ENCODE measurements at regions not wholly inside any gene's neighbourhood (a gene's known extent, or its start where the extent isn't known, plus 50 kb on each side); places are given as distances from the start of the nearest gene placed in this dataset.

DNA sequence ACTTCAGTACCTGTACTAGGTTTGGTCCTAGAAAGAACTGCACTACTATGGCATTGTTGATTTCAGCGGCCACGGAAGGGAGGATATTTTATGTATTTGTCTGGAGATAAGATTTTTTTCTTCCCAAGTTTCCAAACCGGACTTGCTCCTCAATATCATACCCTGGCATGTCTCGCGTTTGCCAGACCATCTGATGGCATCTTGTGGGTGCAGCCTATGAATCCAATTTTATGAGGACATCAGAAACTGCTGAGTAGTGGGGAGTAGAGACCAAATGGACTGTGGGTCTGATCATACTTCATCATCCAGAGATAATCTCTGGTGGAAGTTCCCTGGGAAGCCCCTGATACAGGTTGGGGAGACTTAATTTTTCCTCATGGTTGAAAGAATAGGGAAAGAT is 716.1 kb upstream of the WWC1 start:
- H3K4me3 Mint-ChIP-seq (ENCODE audit: low read depth), result no peak overlapping the region
- TF ChIP-seq, protein P1, sequence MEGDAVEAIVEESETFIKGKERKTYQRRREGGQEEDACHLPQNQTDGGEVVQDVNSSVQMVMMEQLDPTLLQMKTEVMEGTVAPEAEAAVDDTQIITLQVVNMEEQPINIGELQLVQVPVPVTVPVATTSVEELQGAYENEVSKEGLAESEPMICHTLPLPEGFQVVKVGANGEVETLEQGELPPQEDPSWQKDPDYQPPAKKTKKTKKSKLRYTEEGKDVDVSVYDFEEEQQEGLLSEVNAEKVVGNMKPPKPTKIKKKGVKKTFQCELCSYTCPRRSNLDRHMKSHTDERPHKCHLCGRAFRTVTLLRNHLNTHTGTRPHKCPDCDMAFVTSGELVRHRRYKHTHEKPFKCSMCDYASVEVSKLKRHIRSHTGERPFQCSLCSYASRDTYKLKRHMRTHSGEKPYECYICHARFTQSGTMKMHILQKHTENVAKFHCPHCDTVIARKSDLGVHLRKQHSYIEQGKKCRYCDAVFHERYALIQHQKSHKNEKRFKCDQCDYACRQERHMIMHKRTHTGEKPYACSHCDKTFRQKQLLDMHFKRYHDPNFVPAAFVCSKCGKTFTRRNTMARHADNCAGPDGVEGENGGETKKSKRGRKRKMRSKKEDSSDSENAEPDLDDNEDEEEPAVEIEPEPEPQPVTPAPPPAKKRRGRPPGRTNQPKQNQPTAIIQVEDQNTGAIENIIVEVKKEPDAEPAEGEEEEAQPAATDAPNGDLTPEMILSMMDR (IDR thresholded peaks at IDR 0.05; ENCODE audit: unreplicated experiment), result no peak
- H3K27ac Mint-ChIP-seq, result no peak overlapping the region
- H3K36me3 Mint-ChIP-seq (ENCODE audit: insufficient read depth), result no peaks in the 10 kb centered on the region
- no peak for DNase-seq (ENCODE audit: low spot score, unreplicated experiment)
- H3K27me3 Mint-ChIP-seq, result peaks cover 81% of the 10 kb centered on the region
- H3K9me3 Mint-ChIP-seq (ENCODE audit: low read depth), result no peaks in the 10 kb centered on the region
- H3K4me1 Mint-ChIP-seq (ENCODE audit: low read depth), result peaks cover 9% of the 10 kb centered on the region

DNA sequence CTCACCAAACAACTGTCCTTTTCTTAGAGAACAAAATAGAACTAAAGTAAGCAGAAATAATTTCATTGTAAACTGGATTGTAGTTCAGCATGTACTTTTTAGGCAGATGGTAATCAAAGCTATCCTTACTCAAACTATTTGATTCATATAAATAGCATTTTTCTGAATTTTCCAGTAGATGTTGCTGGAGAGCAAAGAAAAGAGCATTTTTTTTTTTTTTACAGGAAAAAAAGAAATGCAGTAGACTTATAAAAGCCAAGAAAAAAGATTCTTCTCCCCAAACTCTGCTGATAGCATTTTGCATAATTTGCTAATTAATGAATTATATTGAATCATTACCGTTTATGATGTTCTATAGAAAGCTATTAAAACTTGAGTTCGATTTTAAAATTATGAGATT is 715.3 kb upstream of the WWC1 start:
- TF ChIP-seq, protein P1 (IDR thresholded peaks at IDR 0.05; ENCODE audit: unreplicated experiment), result no peak
- Mint-ChIP-seq H3K27me3 (peaks cover 75% of the 10 kb centered on the region), H3K4me3 (ENCODE audit: low read depth) (no peak overlapping the region), H3K4me1 (ENCODE audit: low read depth) (peaks cover 7% of the 10 kb centered on the region), H3K36me3 (ENCODE audit: insufficient read depth) (no peaks in the 10 kb centered on the region), H3K9me3 (ENCODE audit: low read depth) (no peaks in the 10 kb centered on the region), H3K27ac (no peak overlapping the region)
- no peak for DNase-seq (ENCODE audit: low spot score, unreplicated experiment)

DNA sequence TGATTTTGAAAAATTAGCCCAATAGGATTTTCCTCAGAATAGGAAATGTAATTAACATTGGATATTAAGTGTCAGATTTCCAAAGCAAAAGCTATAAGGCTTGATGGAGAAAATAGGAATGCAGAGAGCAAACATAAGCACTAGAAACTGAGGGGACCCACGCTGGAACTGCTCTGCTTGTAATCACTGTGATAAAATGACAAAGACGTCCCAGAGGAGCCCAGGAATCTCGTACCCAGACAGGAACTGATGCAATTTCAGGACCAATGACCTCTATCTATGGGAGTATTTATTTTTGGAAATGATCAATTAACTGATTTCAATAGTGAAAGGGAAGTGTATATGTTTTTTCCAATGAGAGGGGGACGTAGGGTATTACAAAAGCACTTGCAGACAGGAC is 714.5 kb upstream of the WWC1 start:
- TF ChIP-seq, protein P1 (IDR thresholded peaks at IDR 0.05; ENCODE audit: unreplicated experiment), result no peak
- H3K9me3 Mint-ChIP-seq (ENCODE audit: low read depth), result no peaks in the 10 kb centered on the region
- peaks cover 6% of the 10 kb centered on the region for H3K4me1 Mint-ChIP-seq (ENCODE audit: low read depth)
- H3K27me3 Mint-ChIP-seq, result peaks cover 69% of the 10 kb centered on the region
- no peaks in the 10 kb centered on the region for H3K36me3 Mint-ChIP-seq (ENCODE audit: insufficient read depth)
- H3K27ac Mint-ChIP-seq, result no peak overlapping the region
- DNase-seq (ENCODE audit: low spot score, unreplicated experiment), result no peak
- H3K4me3 Mint-ChIP-seq (ENCODE audit: low read depth), result no peak overlapping the region

DNA sequence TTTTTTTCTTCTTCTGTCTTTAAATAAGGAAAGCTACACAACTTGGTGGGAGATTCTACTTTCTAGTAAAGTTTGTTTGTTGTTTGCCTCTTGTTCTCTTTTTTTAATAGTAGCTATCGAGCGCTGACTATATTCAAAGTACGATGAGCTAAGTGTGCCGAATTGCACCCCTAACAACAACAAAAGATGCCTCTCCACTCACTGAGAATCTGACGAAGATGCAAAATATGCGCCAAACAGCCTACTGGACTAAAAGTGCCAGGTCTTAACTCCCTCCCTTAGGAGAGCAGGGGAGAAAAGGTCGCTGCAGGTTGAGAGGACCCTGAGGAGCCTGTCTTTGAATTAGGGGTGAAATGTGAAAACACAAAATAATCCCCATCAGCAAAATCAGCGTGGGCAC is 713.8 kb upstream of the WWC1 start:
- H3K36me3 Mint-ChIP-seq (ENCODE audit: insufficient read depth), result no peaks in the 10 kb centered on the region
- H3K4me3 Mint-ChIP-seq (ENCODE audit: low read depth), result no peak overlapping the region
- no peak for DNase-seq (ENCODE audit: low spot score, unreplicated experiment)
- H3K27me3 Mint-ChIP-seq, result peaks cover 62% of the 10 kb centered on the region
- H3K4me1 Mint-ChIP-seq (ENCODE audit: low read depth), result peaks cover 6% of the 10 kb centered on the region
- TF ChIP-seq, protein P1 (IDR thresholded peaks at IDR 0.05; ENCODE audit: unreplicated experiment), result no peak
- no peak overlapping the region for H3K27ac Mint-ChIP-seq
- H3K9me3 Mint-ChIP-seq (ENCODE audit: low read depth), result no peaks in the 10 kb centered on the region

DNA sequence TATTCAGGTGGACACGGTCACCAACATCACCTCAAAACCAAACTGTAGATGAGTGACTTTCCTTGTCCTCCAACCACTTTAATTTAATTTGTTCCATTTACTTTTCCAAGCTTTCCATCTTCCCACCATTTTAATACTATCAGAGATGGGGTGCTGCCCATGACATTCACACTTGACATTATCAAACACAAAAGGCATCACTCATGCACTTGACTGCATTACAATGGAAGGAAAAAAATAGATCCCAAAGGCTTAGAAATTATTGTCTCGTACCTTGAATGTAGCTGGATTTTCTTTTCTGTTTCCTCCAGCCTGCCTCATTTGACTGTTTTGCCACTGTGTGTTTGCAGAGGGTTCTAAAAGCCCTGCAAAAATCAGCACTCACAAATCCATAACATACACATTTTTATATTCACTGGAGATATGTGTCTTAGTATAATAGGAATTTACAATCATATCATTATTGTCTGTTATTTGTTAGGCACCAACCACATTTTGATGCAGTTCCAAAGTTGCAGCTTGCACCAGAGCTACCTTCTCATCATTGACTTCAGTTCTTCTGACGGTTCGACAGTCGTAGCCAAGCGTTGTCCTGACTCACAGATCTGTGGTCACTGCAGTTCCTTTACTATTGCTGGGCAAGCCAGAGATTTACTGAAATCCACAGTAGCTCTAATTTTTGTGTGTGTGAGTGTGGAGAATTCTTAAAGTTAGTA is 712.3 kb upstream of the WWC1 start:
- no peak overlapping the region for H3K27ac Mint-ChIP-seq

More for the DNA sequence above, 712.3 kb upstream of the WWC1 start:
- TF ChIP-seq, protein P1 (IDR thresholded peaks at IDR 0.05; ENCODE audit: unreplicated experiment), result no peak
- peaks cover 4% of the 10 kb centered on the region for H3K4me1 Mint-ChIP-seq (ENCODE audit: low read depth)
- H3K27me3 Mint-ChIP-seq, result peaks cover 56% of the 10 kb centered on the region
- DNase-seq (ENCODE audit: low spot score, unreplicated experiment), result no peak
- no peaks in the 10 kb centered on the region for H3K36me3 Mint-ChIP-seq (ENCODE audit: insufficient read depth)
- no peaks in the 10 kb centered on the region for H3K9me3 Mint-ChIP-seq (ENCODE audit: low read depth)
- H3K4me3 Mint-ChIP-seq (ENCODE audit: low read depth), result no peak overlapping the region
